ENCODE measurements at regions not wholly inside any gene's neighbourhood (a gene's known extent, or its start where the extent isn't known, plus 50 kb on each side); places are given as distances from the start of the nearest gene placed in this dataset.
"Not testable (repeated sequence)": the region's sequence is repeated elsewhere in the genome, so short reads cannot be mapped to it uniquely, and the experiment has no call there.

GRCh38 chr9:104195142-104195541 is 101.0 kb downstream of the SMC2 start:
- H3K27me3 ChIP-seq (ENCODE audit: insufficient read depth, low read length); H3K9ac ChIP-seq (ENCODE audit: low read length); H3K79me2 ChIP-seq (ENCODE audit: insufficient read depth, low read length); H3K9me3 ChIP-seq (ENCODE audit: control insufficient read depth in 1 of 2, insufficient read depth in 1 of 2, low read depth in 1 of 2, low read length in 2 of 2); H3K4me2 ChIP-seq (ENCODE audit: low read length); ATAC-seq; POLR2A ChIA-PET; H3K9me2 ChIP-seq (ENCODE audit: insufficient read depth); DNase-seq (ENCODE audit: low read depth, low spot score); H4K20me1 ChIP-seq (ENCODE audit: insufficient read depth); RAD21 ChIA-PET (ENCODE audit: low non-redundant PET in 1 of 2, low total read pairs in 2 of 2, uncharacterized antibody in 2 of 2, unreplicated experiment in 2 of 2); H3K4me1 ChIP-seq (ENCODE audit: control insufficient read depth in 1 of 2, insufficient read depth in 2 of 2, low read length in 2 of 2); H3K36me3 ChIP-seq (ENCODE audit: control insufficient read depth in 1 of 2, insufficient read depth in 2 of 2, low read length in 2 of 2); BruUV-seq (replicated peaks); intact Hi-C loops (cut with micrococcal nuclease); H3K27ac ChIP-seq (ENCODE audit: low read depth, low read length); H2AFZ ChIP-seq (ENCODE audit: low read depth, low read length, poor library complexity, severe bottlenecking); CTCF ChIA-PET; H3K4me3 ChIP-seq (replicated peaks in 1 of 2; ENCODE audit: low read depth in 1 of 2, low read length in 2 of 2): not testable (repeated sequence)

GRCh38 chr9:104200456-104200994 is 106.4 kb downstream of the SMC2 start:
- H3K27me3 ChIP-seq (ENCODE audit: insufficient read depth, low read length) = peaks cover 8% of the 10 kb centered on the region; the same call in 1 of the 2 replicates
- no peak overlapping the region for H3K4me2 ChIP-seq (ENCODE audit: low read length)
- CTCF ChIA-PET = no interaction called here
- H3K27ac ChIP-seq (ENCODE audit: low read depth, low read length) = no peak overlapping the region
- H3K9ac ChIP-seq (ENCODE audit: low read length) = no peak overlapping the region
- no peaks in the 10 kb centered on the region for H3K9me2 ChIP-seq (ENCODE audit: insufficient read depth)
- no peaks in the 10 kb centered on the region for H3K4me1 ChIP-seq (ENCODE audit: control insufficient read depth in 1 of 2, insufficient read depth in 2 of 2, low read length in 2 of 2)
- no peak overlapping the region for H3K4me3 ChIP-seq (replicated peaks in 1 of 2; ENCODE audit: low read depth in 1 of 2, low read length in 2 of 2)
- H3K79me2 ChIP-seq (ENCODE audit: insufficient read depth, low read length) = no peaks in the 10 kb centered on the region
- POLR2A ChIA-PET = no interaction called here
- DNase-seq (ENCODE audit: low read depth, low spot score) (no peak), ATAC-seq (no peak)
- H2AFZ ChIP-seq (ENCODE audit: low read depth, low read length, poor library complexity, severe bottlenecking) = no peak overlapping the region
- intact Hi-C loops (cut with micrococcal nuclease) = no loop called here
- RAD21 ChIA-PET (ENCODE audit: low non-redundant PET in 1 of 2, low total read pairs in 2 of 2, uncharacterized antibody in 2 of 2, unreplicated experiment in 2 of 2) = no interaction called here
- no TSS peak for BruUV-seq (replicated peaks)
- TF ChIP-seq ZBTB33 (IDR thresholded peaks at IDR 0.05; ENCODE audit: extremely low read depth, insufficient replicate concordance, low read length) (no peak), SP1 (IDR thresholded peaks at IDR 0.05; ENCODE audit: low read depth) (no peak), SIN3A (IDR thresholded peaks at IDR 0.05; ENCODE audit: low read depth) (no peak)
- no peaks in the 10 kb centered on the region for H4K20me1 ChIP-seq (ENCODE audit: insufficient read depth)
- H3K9me3 ChIP-seq (ENCODE audit: control insufficient read depth in 1 of 2, insufficient read depth in 1 of 2, low read depth in 1 of 2, low read length in 2 of 2) = no peaks in the 10 kb centered on the region
- no peaks in the 10 kb centered on the region for H3K36me3 ChIP-seq (ENCODE audit: control insufficient read depth in 1 of 2, insufficient read depth in 2 of 2, low read length in 2 of 2)

Measured in HCT116 (cell line).